Sigmoid colon (tissue), 3 donors: ENCODE measurements at regions not wholly inside any gene's neighbourhood (a gene's known extent, or its start where the extent isn't known, plus 50 kb on each side); places are given as distances from the start of the nearest gene placed in this dataset.

Experiments
- CTCF ChIP-seq, 4 experiments: fragments of 450-650 bp in 3 of 4; fragments of 200-600 bp in 1 of 4; IDR thresholded peaks; one replicate each; pipeline ENCODE4 v1.5.1; 2016 to 2019; ENCODE audit warnings: antibody characterized with exemption in 4 of 4, mild to moderate bottlenecking in 3 of 4, moderate library complexity in 2 of 4
- POLR2A ChIP-seq, 2 donors: fragments of 450-650 bp; IDR thresholded peaks; one replicate each; pipeline ENCODE4 v1.6.1; 2016; ENCODE audit warnings: antibody characterized with exemption in 2 of 2, mild to moderate bottlenecking in 2 of 2, moderate library complexity in 2 of 2

- no peak for TF ChIP-seq POLR2A (IDR thresholded peaks at IDR 0.05)
- TF ChIP-seq CTCF (IDR thresholded peaks at IDR 0.05), result no peak
These were observed 128.8 kb downstream of the MREG start for GRCh38 chr2:215884451-215885087.
